HepG2 (cell line): ENCODE measurements at regions not wholly inside any gene's neighbourhood (a gene's known extent, or its start where the extent isn't known, plus 50 kb on each side); places are given as distances from the start of the nearest gene placed in this dataset.

Source experiments
- CC2D1A ChIP-seq: sonication (generic); formaldehyde crosslinking; IDR thresholded peaks from 2 replicates; pipeline ENCODE4 v1.8.1; 2023; ENCODE audit warnings: mild to moderate bottlenecking, missing genetic modification reagents
- CREB1 ChIP-seq, 2 experiments: fragments of 450-650 bp in 1 of 2; IDR thresholded peaks; 2 replicates each; pipeline ENCODE4 v1.6.1; 2016 to 2017; ENCODE audit warnings: control low read depth in 1 of 2, mild to moderate bottlenecking in 1 of 2, missing compliant biosample characterization in 1 of 2, missing genetic modification characterization in 1 of 2
- FOXA3 ChIP-seq: IDR thresholded peaks from 2 replicates; pipeline ENCODE4 v1.6.1; 2016; ENCODE audit warnings: missing genetic modification reagents, missing compliant biosample characterization
- FOXP4 ChIP-seq: sonication (generic); formaldehyde crosslinking; IDR thresholded peaks from 2 replicates; pipeline ENCODE4 v1.4.0; 2020; ENCODE audit warnings: missing genetic modification reagents
- HNF4A ChIP-seq: sonication (generic); formaldehyde crosslinking; IDR thresholded peaks from 2 replicates; pipeline ENCODE4 v1.4.0; 2020; ENCODE audit warnings: missing genetic modification reagents
- HNRNPK ChIP-seq: fragments of 200-400 bp; formaldehyde crosslinking; IDR thresholded peaks from 2 replicates; pipeline ENCODE4 v1.6.1; 2018; ENCODE audit warnings: low read length, low read depth, moderate library complexity, mild to moderate bottlenecking; ENCODE audit not compliant: poor library complexity, severe bottlenecking
- HOMEZ ChIP-seq: IDR thresholded peaks from 2 replicates; pipeline ENCODE4 v1.6.1; 2016; ENCODE audit warnings: low read depth
- LCORL ChIP-seq, 2 experiments: fragments of 450-650 bp in 1 of 2; sonication (generic) in 1 of 2; formaldehyde crosslinking in 1 of 2; IDR thresholded peaks; 2 replicates each; pipeline versions ENCODE4 v1.5.0 to v1.6.1; 2017 to 2020; ENCODE audit warnings: antibody characterized with exemption in 1 of 2, missing genetic modification reagents in 1 of 2
- MED1 ChIP-seq: sonication (generic); formaldehyde crosslinking; IDR thresholded peaks from 2 replicates; pipeline ENCODE4 v1.4.0; 2020; ENCODE audit warnings: missing genetic modification reagents
- MIXL1 ChIP-seq: IDR thresholded peaks from 2 replicates; pipeline ENCODE4 v1.6.1; 2016
- NCOR1 ChIP-seq: fragments of 200-600 bp; sonication (generic); IDR thresholded peaks from 2 replicates; pipeline ENCODE4 v1.7.0; 2017; ENCODE audit warnings: antibody characterized with exemption, low read length, borderline replicate concordance
- NR2F6 ChIP-seq, 2 experiments: IDR thresholded peaks; 2 replicates each; pipeline ENCODE4 v1.6.1; 2016; ENCODE audit warnings: antibody characterized with exemption in 1 of 2, mild to moderate bottlenecking in 1 of 2
- PAWR ChIP-seq: sonication (generic); formaldehyde crosslinking; IDR thresholded peaks from 2 replicates; pipeline ENCODE4 v1.4.0; 2020; ENCODE audit warnings: missing genetic modification reagents, mild to moderate bottlenecking, borderline replicate concordance
- RARA ChIP-seq: IDR thresholded peaks from 2 replicates; pipeline ENCODE4 v1.6.1; 2016; ENCODE audit warnings: missing genetic modification reagents, missing compliant biosample characterization
- RFXANK ChIP-seq: IDR thresholded peaks from 2 replicates; pipeline ENCODE4 v1.6.1; 2016
- SCMH1 ChIP-seq: sonication (generic); formaldehyde crosslinking; IDR thresholded peaks from 2 replicates; pipeline ENCODE4 v1.9.0; 2021; ENCODE audit warnings: missing genetic modification reagents, mild to moderate bottlenecking, borderline replicate concordance
- SOX6 ChIP-seq, 2 experiments: fragments of 450-650 bp in 1 of 2; sonication (generic) in 1 of 2; formaldehyde crosslinking in 1 of 2; IDR thresholded peaks; 2 replicates each; pipeline versions ENCODE4 v1.4.0 to v1.6.1; 2017 to 2020; ENCODE audit warnings: antibody characterized with exemption in 1 of 2, mild to moderate bottlenecking in 1 of 2, missing genetic modification reagents in 1 of 2
- TRIM24 ChIP-seq: sonication (generic); formaldehyde crosslinking; IDR thresholded peaks from 2 replicates; pipeline ENCODE4 v1.8.0; 2022; ENCODE audit warnings: mild to moderate bottlenecking, missing genetic modification reagents
- U2AF1 ChIP-seq: fragments of 200-400 bp; formaldehyde crosslinking; optimal IDR thresholded peaks from 2 replicates; pipeline ENCODE3; 2017; ENCODE audit warnings: mild to moderate bottlenecking, low read depth, low read length
- YY1 ChIP-seq: IDR thresholded peaks from 2 replicates; pipeline ENCODE4 v1.6.1; 2011; ENCODE audit warnings: low read length, low read depth, moderate library complexity, mild to moderate bottlenecking; ENCODE audit not compliant: insufficient read depth, insufficient replicate concordance
- ZMAT3 ChIP-seq: sonication (generic); formaldehyde crosslinking; conservative IDR thresholded peaks from 2 replicates; pipeline ENCODE4 v1.7.0; 2021; ENCODE audit warnings: missing genetic modification reagents
- ZNF589 ChIP-seq: sonication (generic); formaldehyde crosslinking; conservative IDR thresholded peaks from 2 replicates; pipeline ENCODE4 v1.8.0; 2022; ENCODE audit warnings: mild to moderate bottlenecking, moderate library complexity, missing genetic modification reagents
- TF ChIP-seq, protein P1 (sequence below): sonication (generic); formaldehyde crosslinking; IDR thresholded peaks from 2 replicates; pipeline ENCODE4 v1.9.0; 2022; ENCODE audit warnings: low read depth, missing genetic modification reagents
- TF ChIP-seq, protein P2 (sequence below): sonication (generic); formaldehyde crosslinking; IDR thresholded peaks from 2 replicates; pipeline ENCODE4 v1.4.0; 2020; ENCODE audit warnings: missing genetic modification reagents, borderline replicate concordance

DNA sequence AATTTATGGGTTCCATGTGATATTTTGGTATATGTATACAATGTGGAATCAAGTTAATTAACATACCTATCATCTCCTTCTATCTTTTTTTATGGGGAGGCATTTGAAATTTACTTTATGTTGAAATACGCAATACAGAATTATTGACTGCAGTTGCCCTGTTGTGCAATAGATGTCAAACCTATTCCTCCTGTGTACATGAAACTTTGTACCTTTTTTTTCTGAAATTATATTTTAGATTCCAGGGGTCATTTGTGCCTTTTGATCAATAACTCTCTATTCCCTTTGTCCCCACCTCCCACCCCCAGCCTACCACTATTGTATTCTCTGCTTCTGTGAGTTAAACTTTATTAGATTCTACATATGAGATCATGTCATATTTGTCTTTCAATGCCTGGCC, 369.9 kb downstream of the FSIP2 start (continued):
- TF ChIP-seq NCOR1: peak; percentile 71; the same call in 1 of the 2 replicates
- no peak for TF ChIP-seq LCORL (IDR thresholded peaks at IDR 0.05)
- TF ChIP-seq LCORL (CRISPR knock-in tag; IDR thresholded peaks at IDR 0.05): no peak
- no peak for TF ChIP-seq CREB1 (IDR thresholded peaks at IDR 0.05)
- 0 out of 2 replicates have a peak, but pooled peaks have one; percentile 14 for TF ChIP-seq CREB1 (CRISPR knock-in tag; IDR thresholded peaks at IDR 0.05)
- no peak for TF ChIP-seq PAWR (CRISPR knock-in tag)
- peak; percentile 40 for TF ChIP-seq HNRNPK
- no peak for TF ChIP-seq RFXANK (CRISPR knock-in tag)
- TF ChIP-seq NR2F6 (IDR thresholded peaks at IDR 0.05): peak; percentile 93
- peak; percentile 86 for TF ChIP-seq NR2F6 (CRISPR knock-in tag; IDR thresholded peaks at IDR 0.05)
- TF ChIP-seq FOXP4 (CRISPR knock-in tag): peak; percentile 55
- TF ChIP-seq HOMEZ (CRISPR knock-in tag): peak; percentile 86
- TF ChIP-seq, protein P1, sequence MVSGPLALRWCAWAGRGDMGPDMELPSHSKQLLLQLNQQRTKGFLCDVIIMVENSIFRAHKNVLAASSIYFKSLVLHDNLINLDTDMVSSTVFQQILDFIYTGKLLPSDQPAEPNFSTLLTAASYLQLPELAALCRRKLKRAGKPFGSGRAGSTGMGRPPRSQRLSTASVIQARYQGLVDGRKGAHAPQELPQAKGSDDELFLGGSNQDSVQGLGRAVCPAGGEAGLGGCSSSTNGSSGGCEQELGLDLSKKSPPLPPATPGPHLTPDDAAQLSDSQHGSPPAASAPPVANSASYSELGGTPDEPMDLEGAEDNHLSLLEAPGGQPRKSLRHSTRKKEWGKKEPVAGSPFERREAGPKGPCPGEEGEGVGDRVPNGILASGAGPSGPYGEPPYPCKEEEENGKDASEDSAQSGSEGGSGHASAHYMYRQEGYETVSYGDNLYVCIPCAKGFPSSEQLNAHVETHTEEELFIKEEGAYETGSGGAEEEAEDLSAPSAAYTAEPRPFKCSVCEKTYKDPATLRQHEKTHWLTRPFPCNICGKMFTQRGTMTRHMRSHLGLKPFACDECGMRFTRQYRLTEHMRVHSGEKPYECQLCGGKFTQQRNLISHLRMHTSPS (CRISPR knock-in tag): no peak
- TF ChIP-seq ZMAT3 (CRISPR knock-in tag): no peak
- no peak for TF ChIP-seq SOX6 (IDR thresholded peaks at IDR 0.05)
- peak; percentile 88 for TF ChIP-seq SOX6 (CRISPR knock-in tag; IDR thresholded peaks at IDR 0.05)
- TF ChIP-seq U2AF1: no peak
- no peak for TF ChIP-seq ZNF589 (CRISPR knock-in tag)
- TF ChIP-seq YY1: no peak
- TF ChIP-seq HNF4A (CRISPR knock-in tag): peak; percentile 88
- TF ChIP-seq RARA (CRISPR knock-in tag): peak; percentile 59
- 0 out of 2 replicates have a peak, but pooled peaks have one; percentile 74 for TF ChIP-seq MIXL1 (CRISPR knock-in tag)
- no peak for TF ChIP-seq CC2D1A
- no peak for TF ChIP-seq SCMH1
- no peak for TF ChIP-seq TRIM24
- 0 out of 2 replicates have a peak, but pooled peaks have one; percentile 24 for TF ChIP-seq MED1 (CRISPR knock-in tag)
- TF ChIP-seq, protein P2, sequence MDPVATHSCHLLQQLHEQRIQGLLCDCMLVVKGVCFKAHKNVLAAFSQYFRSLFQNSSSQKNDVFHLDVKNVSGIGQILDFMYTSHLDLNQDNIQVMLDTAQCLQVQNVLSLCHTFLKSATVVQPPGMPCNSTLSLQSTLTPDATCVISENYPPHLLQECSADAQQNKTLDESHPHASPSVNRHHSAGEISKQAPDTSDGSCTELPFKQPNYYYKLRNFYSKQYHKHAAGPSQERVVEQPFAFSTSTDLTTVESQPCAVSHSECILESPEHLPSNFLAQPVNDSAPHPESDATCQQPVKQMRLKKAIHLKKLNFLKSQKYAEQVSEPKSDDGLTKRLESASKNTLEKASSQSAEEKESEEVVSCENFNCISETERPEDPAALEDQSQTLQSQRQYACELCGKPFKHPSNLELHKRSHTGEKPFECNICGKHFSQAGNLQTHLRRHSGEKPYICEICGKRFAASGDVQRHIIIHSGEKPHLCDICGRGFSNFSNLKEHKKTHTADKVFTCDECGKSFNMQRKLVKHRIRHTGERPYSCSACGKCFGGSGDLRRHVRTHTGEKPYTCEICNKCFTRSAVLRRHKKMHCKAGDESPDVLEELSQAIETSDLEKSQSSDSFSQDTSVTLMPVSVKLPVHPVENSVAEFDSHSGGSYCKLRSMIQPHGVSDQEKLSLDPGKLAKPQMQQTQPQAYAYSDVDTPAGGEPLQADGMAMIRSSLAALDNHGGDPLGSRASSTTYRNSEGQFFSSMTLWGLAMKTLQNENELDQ (CRISPR knock-in tag): no peak
- peak; percentile 83 for TF ChIP-seq FOXA3 (CRISPR knock-in tag)
